Testis (tissue), 2 donors: ENCODE measurements at regions not wholly inside any gene's neighbourhood (a gene's known extent, or its start where the extent isn't known, plus 50 kb on each side); places are given as distances from the start of the nearest gene placed in this dataset.

Experiments used
- DNase-seq: peaks from one replicate; pipeline ENCODE4 v3.0.0-alpha.2; 2019
- H3K27ac ChIP-seq, 2 donors: fragments of 200-600 bp; sonication (generic); one replicate each; pipeline ENCODE4 v1.5.1; 2019
- H3K27me3 ChIP-seq: fragments of 200-600 bp; sonication (generic); one replicate; pipeline ENCODE4 v1.5.1; 2019
- H3K36me3 ChIP-seq: fragments of 200-600 bp; sonication (generic); one replicate; pipeline ENCODE4 v1.5.1; 2017; ENCODE audit warnings: low read depth; ENCODE audit errors: missing control alignments
- H3K4me1 ChIP-seq: fragments of 200-600 bp; sonication (generic); one replicate; pipeline ENCODE4 v1.5.1; 2019
- H3K4me3 ChIP-seq, 2 donors: fragments of 200-600 bp; sonication (generic); one replicate each; pipeline ENCODE4 v1.5.1; 2017 to 2019
- H3K9me3 ChIP-seq: fragments of 200-600 bp; sonication (generic); one replicate; pipeline ENCODE4 v1.5.1; 2017
- POLR2A ChIP-seq: fragments of 450-650 bp; IDR thresholded peaks from one replicate; pipeline ENCODE4 v1.6.1; 2017; ENCODE audit warnings: antibody characterized with exemption, mild to moderate bottlenecking, moderate library complexity
- WGBS, 2 donors: methylation state at CpG; one replicate each; pipeline ENCODE4 v1.1.5; 2018; 5-methylcytosine and 5-hydroxymethylcytosine counted together
- intact Hi-C: fragments of 100-400 bp; cut with DNase I; formaldehyde crosslinking; loops from one replicate; pipeline ENCODE4 v1.15.1; 2023; ENCODE audit warnings: low total_unique reads
- TF ChIP-seq, protein P1 (sequence below), 3 experiments: fragments of 450-650 bp in 2 of 3; fragments of 200-600 bp in 1 of 3; sonication (generic) in 1 of 3; IDR thresholded peaks; one replicate each; pipeline ENCODE4 v1.5.1; 2016 to 2019; ENCODE audit warnings: antibody characterized with exemption in 3 of 3, mild to moderate bottlenecking in 2 of 3, moderate library complexity in 1 of 3

DNA sequence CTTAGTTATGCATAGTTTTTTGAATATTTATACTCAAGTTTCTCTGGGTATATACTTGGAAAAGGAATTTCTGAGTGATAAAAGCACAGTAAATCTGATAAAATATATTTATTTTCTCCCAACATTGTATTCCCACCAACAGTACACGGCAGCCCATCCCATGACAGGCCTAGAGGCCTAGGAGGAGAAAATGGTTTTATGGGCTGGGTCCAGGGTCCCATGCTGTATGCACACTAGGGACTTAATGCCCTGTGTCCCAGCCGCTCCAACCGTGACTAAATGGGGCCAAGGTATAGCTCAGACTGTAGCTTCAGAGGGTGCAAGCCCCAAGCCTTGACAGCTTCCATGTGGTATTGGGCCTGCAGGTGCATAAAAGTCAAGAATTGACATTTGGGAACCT is 1007.7 kb downstream of the DSC3 start:
- intact Hi-C loops: no loop called here
- no peaks in the 10 kb centered on the region for H3K4me1 ChIP-seq
- no peak for DNase-seq
- no peaks in the 10 kb centered on the region for H3K36me3 ChIP-seq
- H3K4me3 ChIP-seq: no peak overlapping the region
- no peak overlapping the region for H3K27ac ChIP-seq
- H3K9me3 ChIP-seq: no peaks in the 10 kb centered on the region
- no peaks in the 10 kb centered on the region for H3K27me3 ChIP-seq
- no peak for TF ChIP-seq POLR2A
- TF ChIP-seq, protein P1, sequence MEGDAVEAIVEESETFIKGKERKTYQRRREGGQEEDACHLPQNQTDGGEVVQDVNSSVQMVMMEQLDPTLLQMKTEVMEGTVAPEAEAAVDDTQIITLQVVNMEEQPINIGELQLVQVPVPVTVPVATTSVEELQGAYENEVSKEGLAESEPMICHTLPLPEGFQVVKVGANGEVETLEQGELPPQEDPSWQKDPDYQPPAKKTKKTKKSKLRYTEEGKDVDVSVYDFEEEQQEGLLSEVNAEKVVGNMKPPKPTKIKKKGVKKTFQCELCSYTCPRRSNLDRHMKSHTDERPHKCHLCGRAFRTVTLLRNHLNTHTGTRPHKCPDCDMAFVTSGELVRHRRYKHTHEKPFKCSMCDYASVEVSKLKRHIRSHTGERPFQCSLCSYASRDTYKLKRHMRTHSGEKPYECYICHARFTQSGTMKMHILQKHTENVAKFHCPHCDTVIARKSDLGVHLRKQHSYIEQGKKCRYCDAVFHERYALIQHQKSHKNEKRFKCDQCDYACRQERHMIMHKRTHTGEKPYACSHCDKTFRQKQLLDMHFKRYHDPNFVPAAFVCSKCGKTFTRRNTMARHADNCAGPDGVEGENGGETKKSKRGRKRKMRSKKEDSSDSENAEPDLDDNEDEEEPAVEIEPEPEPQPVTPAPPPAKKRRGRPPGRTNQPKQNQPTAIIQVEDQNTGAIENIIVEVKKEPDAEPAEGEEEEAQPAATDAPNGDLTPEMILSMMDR (IDR thresholded peaks at IDR 0.05): no peak
- WGBS, 2 donors: 78 to 79% methylated on average over 3 of the region's 3 CpGs

DNA sequence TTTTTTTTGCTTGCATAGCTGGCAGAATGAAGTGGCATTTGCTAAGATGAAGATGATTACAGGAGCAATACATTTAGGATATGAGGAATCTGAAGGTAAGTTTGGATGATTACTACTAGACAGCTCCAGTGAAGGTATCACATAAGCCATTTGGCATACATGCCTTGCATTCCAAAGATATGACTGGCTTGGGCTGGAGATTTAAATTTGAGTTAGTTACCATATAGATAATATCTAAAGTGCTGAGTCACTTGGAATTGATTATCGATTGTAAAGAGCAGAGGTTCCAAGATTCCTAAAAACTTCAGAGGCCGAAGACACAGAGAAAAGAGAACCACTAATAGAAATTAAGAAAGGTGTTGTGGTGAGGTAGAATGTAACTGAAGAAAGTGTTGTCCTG is 1026.4 kb downstream of the DSC3 start:
- H3K36me3 ChIP-seq: no peaks in the 10 kb centered on the region
- no peak for TF ChIP-seq POLR2A
- TF ChIP-seq, protein P1 (IDR thresholded peaks at IDR 0.05): no peak
- intact Hi-C loops: no loop called here
- 83 to 97% methylated on average over 2 of the region's 2 CpGs for WGBS, 2 donors
- no peaks in the 10 kb centered on the region for H3K4me1 ChIP-seq
- H3K4me3 ChIP-seq: no peak overlapping the region
- H3K9me3 ChIP-seq: no peaks in the 10 kb centered on the region
- no peaks in the 10 kb centered on the region for H3K27me3 ChIP-seq
- no peak overlapping the region for H3K27ac ChIP-seq
- no peak for DNase-seq

GRCh38 chr18:30004965-30005364 is 1037.6 kb downstream of the DSC3 start:
- intact Hi-C loops: no loop called here
- no peaks in the 10 kb centered on the region for H3K9me3 ChIP-seq
- WGBS, 2 donors: 60 to 65% methylated on average over 1 of the region's 1 CpG
- DNase-seq: no peak
- H3K4me3 ChIP-seq: no peak overlapping the region
- no peaks in the 10 kb centered on the region for H3K4me1 ChIP-seq
- no peaks in the 10 kb centered on the region for H3K27me3 ChIP-seq
- H3K27ac ChIP-seq: no peak overlapping the region
- H3K36me3 ChIP-seq: no peaks in the 10 kb centered on the region
- TF ChIP-seq, protein P1 (IDR thresholded peaks at IDR 0.05): no peak
- no peak for TF ChIP-seq POLR2A

GRCh38 chr18:29982218-29982617 is 1060.3 kb downstream of the DSC3 start:
- Histone ChIP-seq H3K27me3 (no peaks in the 10 kb centered on the region), H3K36me3 (no peaks in the 10 kb centered on the region), H3K4me1 (no peaks in the 10 kb centered on the region), H3K9me3 (no peaks in the 10 kb centered on the region), H3K27ac (no peak overlapping the region), H3K4me3 (no peak overlapping the region)
- 87 to 88% methylated on average over 1 of the region's 1 CpG for WGBS, 2 donors
- DNase-seq: no peak
- intact Hi-C loops: no loop called here
- TF ChIP-seq POLR2A: no peak
- TF ChIP-seq, protein P1 (IDR thresholded peaks at IDR 0.05): no peak

- no peaks in the 10 kb centered on the region for H3K27me3 ChIP-seq
- intact Hi-C loops: no loop called here
- H3K9me3 ChIP-seq: no peaks in the 10 kb centered on the region
- no peak overlapping the region for H3K27ac ChIP-seq
- 91% methylated on average over 1 of the region's 1 CpG for WGBS, 2 donors
- TF ChIP-seq, protein P1 (IDR thresholded peaks at IDR 0.05): no peak
- no peak for TF ChIP-seq POLR2A
- H3K4me1 ChIP-seq: no peaks in the 10 kb centered on the region
- no peak overlapping the region for H3K4me3 ChIP-seq
- DNase-seq: no peak
- H3K36me3 ChIP-seq: no peaks in the 10 kb centered on the region
Observed at GRCh38 chr18:29979881-29980280, 1062.7 kb downstream of the DSC3 start.
